NK-92 treated with Interleukin-12 subunit alpha and Interleukin-12 subunit beta, amount 100 ng/mL, for 24 hours (cell line): ENCODE measurements at regions not wholly inside any gene's neighbourhood (a gene's known extent, or its start where the extent isn't known, plus 50 kb on each side); places are given as distances from the start of the nearest gene placed in this dataset.
"Not testable (repeated sequence)": the region's sequence is repeated elsewhere in the genome, so short reads cannot be mapped to it uniquely, and the experiment has no call there.

ENCODE experiments used
- DNase-seq: peaks from one replicate; lab custom pipeline; 2025; lab: John Stamatoyannopoulos, UW

DNA sequence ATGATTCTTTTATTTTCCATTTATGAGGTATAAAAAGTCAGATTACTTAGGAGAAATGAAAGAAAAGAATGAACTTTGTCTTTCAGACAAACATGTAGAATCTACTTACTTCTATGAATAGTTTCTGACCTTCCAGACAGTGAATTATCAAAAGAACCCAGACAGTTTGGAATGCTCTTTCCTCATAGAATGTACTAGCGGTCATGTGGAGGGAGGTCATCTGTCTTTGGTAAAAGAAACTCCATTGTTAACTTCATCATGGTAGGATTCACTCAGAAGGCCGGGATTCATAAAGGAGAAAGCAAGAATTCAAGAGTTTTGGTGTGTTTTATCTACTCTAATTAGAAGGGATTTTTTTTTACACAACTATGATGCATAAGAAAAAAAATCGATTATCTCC, 144.8 kb upstream of the ZNF804B start:
- no peak for DNase-seq

- DNase-seq = no peak
These were observed 148.6 kb upstream of the ZNF804B start for GRCh38 chr7:88610942-88611341.

- no peak for DNase-seq
These were observed 158.8 kb upstream of the ZNF804B start for GRCh38 chr7:88600695-88601094.

DNA sequence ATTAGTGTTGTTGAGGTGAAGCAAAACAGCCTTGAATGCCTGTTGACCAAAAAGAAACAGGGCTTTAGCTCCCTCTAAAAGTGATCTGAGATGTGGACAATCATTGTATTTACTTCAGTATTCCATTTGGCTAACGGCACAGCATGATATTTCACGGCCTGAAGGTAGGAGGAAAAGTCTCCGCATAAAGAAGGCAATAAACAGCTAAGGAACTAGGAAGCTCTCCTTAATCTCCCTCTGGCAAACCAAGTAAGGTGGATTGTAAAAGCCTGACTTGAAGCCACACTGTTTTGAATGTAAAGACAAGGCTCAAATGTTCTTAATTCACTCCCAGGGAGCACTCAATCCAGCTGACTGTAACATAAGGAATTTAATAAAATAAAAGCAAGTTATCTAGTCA, 160.0 kb upstream of the ZNF804B start:
- DNase-seq = no peak

GRCh38 chr7:88597941-88598425, 161.5 kb upstream of the ZNF804B start:
- DNase-seq = no peak

GRCh38 chr7:88590963-88591362, 168.5 kb upstream of the ZNF804B start:
- DNase-seq = no peak

DNA sequence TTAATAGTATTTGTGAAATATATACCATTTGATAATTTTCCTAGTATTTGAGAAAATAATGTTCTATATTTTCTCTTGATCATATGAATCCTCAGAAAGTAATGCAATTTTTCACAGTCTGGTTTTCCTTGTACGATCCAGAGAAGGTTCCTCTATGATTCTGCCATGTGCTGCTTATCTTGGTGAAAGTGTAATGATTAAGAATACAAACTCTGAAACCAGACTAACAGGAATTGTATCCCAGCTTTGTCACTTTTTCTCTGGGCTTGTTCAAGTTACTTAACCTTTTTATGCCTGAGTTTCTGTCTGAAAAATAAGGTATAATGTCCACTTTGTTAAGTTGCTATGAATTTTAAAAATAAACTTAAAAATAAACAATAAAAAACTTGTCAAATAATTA, 169.6 kb upstream of the ZNF804B start:
- no peak for DNase-seq

DNA sequence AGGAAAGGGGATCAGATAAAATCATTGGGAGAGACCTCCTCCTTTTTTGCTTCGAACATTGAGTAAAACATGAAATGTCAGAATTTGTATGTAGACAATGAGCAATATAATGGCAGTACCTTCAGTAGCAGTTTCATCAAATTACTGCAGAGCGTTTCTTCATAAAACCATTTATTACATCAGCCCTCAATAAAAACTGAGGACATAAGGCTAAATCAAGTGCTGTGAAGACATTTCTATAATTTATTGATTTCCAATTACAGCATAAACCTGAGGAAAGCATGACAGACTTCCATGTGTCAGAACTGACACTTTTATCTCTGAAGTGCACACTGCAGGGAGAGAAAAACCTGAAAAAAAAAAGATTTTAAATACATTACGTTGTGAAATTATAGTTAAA, 172.6 kb upstream of the ZNF804B start:
- DNase-seq = no peak

- no peak for DNase-seq
These were observed 173.3 kb upstream of the ZNF804B start for GRCh38 chr7:88586219-88586618.

- DNase-seq = no peak
These were observed 182.8 kb upstream of the ZNF804B start for GRCh38 chr7:88576720-88577119.

GRCh38 chr7:88566162-88566729, 193.3 kb upstream of the ZNF804B start:
- DNase-seq = no peak

GRCh38 chr7:88565401-88565800, 194.1 kb upstream of the ZNF804B start:
- no peak for DNase-seq

GRCh38 chr7:88556441-88556840, 203.1 kb upstream of the ZNF804B start:
- not testable (repeated sequence) for DNase-seq

DNA sequence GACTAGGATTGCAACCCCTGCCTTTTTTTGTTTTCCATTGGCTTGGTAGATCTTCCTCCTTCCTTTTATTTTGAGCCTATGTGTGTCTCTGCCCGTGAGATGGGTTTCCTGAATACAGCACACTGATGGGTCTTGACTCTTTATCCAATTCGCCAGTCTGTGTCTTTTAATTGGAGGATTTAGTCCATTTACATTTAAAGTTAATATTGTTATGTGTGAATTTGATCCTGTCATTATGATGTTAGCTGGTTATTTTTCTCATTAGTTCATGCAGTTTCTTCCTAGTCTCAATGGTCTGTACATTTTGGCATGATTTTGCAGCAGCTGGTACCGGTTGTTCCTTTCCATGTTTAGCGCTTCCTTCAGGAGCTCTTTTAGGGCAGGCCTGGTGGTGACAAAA, 204.7 kb upstream of the ZNF804B start:
- DNase-seq = not testable (repeated sequence)

DNA sequence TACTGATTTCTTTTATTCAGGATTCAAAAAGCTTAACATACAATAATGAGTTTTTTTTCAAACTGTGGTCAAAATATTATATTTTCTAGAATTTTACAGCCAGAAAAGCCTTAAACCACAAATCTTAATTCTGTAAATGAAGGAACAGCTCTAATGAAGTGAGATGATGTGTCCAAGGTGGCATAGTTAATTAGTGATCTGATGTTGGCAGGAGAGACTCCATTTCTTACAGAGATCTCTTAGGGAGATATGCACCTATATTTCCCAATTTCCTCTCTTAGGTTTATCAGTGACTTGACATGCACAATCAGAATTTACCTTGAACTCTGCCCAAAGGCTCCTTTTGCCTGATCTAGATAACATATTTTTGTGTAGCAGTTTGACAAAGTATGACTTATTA, 211.1 kb upstream of the ZNF804B start:
- no peak for DNase-seq

- peak; percentile 29 for DNase-seq
These were observed 212.7 kb upstream of the ZNF804B start for GRCh38 chr7:88546808-88547207.

- DNase-seq = no peak
These were observed 213.8 kb upstream of the ZNF804B start for GRCh38 chr7:88545663-88546062.

- no peak for DNase-seq
These were observed 219.5 kb upstream of the ZNF804B start for GRCh38 chr7:88540012-88540411.

DNA sequence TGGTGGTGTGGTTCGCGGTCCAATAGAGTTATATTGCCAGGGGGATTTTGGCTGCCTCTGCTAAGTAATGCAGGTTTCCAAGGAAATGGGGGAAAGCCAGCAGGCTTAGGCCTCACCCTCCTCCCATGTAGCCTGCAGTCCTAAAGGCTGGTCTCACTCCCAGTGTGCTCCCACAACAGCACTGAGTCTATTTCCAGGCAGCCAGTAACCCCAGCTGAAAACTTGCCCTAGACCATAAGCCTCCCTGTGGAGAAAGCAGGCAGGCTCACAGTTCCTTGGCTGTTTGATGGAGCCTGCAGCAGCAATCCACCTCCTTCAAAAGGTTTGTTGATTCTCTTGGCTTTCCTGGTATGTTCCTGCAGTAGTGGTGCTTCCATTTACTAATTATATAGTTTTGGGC, 220.0 kb upstream of the ZNF804B start:
- no peak for DNase-seq

DNA sequence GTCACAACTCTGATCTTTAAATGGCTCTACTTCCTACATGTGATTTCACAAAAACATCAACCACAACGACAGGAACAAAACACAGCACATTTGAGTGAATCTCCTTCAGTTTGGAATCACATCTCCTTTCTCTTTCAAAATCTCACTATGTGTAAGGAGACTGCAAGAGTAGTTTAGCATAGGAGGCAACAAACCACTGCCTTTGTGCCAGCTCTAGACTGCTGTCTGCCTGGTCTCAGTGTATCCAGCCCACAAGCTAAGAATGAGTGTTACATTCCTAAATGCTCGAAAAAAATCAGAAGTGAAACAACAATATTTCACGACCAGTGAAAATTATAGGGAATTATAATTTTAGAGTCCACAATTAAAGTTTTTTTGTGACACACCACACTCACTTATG, 217.0 kb upstream of the STEAP4 start:
- DNase-seq = no peak

DNA sequence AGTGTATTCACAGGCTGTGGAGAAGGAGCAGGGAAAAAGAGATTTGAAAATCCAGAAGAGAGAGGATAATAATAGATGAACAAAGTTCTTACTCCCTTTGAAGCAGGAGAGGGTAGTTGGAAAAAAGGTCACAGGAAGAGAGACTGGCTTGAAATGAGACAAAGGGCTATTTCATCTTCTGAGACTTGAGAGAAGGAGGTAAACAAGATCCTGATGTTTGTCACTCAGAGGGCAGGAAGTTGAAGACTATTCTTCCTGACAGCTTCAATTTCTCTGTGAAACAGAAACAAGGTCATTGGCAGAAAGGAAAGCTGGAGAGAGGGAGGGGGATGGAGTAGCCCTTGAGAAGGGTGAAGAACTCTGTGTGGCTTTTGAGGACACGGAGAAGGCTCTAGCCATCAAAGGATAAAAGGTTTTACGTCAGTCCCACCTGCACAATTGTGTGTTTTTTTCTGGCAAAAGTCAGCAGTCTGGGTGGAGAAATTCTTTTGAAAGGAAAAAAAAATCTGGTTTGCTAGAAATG, 216.1 kb upstream of the STEAP4 start:
- DNase-seq = no peak

GRCh38 chr7:88516429-88516828, 209.7 kb upstream of the STEAP4 start:
- no peak for DNase-seq

DNA sequence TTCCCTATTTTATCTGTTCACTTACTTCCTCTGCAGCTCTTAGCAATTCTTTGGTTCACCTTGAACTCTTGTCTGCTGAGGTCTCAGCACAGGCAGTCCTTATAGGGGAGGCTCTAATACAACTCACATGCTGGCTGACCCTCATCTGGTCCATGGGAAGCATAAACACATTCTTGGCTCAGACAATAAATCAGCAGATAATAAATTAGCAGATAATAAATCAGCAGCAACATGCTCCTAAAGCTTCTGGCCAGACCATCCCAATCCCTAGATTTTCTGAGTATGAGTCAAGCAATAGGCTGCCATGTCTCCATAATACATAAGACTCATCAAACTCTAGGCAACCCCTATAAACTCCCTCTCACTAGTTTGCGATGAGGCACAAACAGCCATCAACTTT, 208.6 kb upstream of the STEAP4 start:
- DNase-seq = no peak

GRCh38 chr7:88509341-88509740, 202.6 kb upstream of the STEAP4 start:
- no peak for DNase-seq
